SJCRH30 (cell line): ENCODE measurements at regions not wholly inside any gene's neighbourhood (a gene's known extent, or its start where the extent isn't known, plus 50 kb on each side); places are given as distances from the start of the nearest gene placed in this dataset.
A peak's percentile ranks its signal among the peaks of the same experiment; 100 is the strongest.

Experiments used
- DNase-seq, 2 experiments: peaks; one replicate each; pipeline ENCODE4 v3.0.0-alpha.2; 2015 to 2020
- H3K27ac ChIP-seq: fragments of 250-450 bp; sonication (Bioruptor Pico); 2 replicates; pipeline ENCODE4 v1.5.1; 2020; ENCODE audit warnings: mild to moderate bottlenecking, moderate library complexity
- H3K27me3 ChIP-seq: fragments of 250-450 bp; sonication (Bioruptor Pico); 2 replicates; pipeline ENCODE4 v1.5.1; 2020; ENCODE audit warnings: mild to moderate bottlenecking, moderate library complexity
- H3K36me3 ChIP-seq: fragments of 250-450 bp; sonication (Bioruptor Pico); 2 replicates; pipeline ENCODE4 v1.5.1; 2020; ENCODE audit warnings: mild to moderate bottlenecking, moderate library complexity
- H3K4me1 ChIP-seq: fragments of 250-450 bp; sonication (Bioruptor Pico); 2 replicates; pipeline ENCODE4 v1.5.1; 2020; ENCODE audit warnings: mild to moderate bottlenecking, moderate library complexity
- H3K4me3 ChIP-seq: fragments of 250-450 bp; sonication (Bioruptor Pico); 2 replicates; pipeline ENCODE4 v1.5.1; 2020; ENCODE audit warnings: mild to moderate bottlenecking, moderate library complexity
- H3K9me3 ChIP-seq: fragments of 250-450 bp; sonication (Bioruptor Pico); replicated peaks from 2 replicates; pipeline ENCODE4 v1.5.1; 2020; ENCODE audit warnings: mild to moderate bottlenecking, moderate library complexity

DNA sequence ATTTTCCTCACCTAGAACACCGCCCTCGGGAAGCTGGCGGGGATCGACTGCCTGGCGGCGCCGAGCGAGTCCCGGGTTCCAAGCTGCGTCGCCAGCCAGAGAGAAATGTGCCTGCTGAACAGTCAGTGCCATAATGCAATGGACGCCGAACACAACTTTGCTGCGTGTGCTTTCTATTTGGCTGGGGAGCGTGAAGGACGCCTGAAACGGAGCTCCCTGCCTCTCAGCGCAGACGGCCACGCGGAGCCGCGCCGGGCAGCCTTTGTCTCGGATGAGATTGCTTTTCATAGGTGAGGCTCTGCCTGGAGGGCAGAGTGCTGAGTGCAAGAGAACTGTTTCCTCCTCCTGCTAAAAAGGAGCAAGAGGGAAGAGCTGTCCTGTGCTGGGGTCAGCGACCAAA, 107.7 kb upstream of the BCOR start:
- Histone ChIP-seq H3K4me3 (no peak overlapping the region), H3K9me3 (no peaks in the 10 kb centered on the region), H3K27ac (no peak overlapping the region), H3K27me3 (no peaks in the 10 kb centered on the region), H3K36me3 (no peaks in the 10 kb centered on the region), H3K4me1 (no peaks in the 10 kb centered on the region)
- no peak for DNase-seq

DNA sequence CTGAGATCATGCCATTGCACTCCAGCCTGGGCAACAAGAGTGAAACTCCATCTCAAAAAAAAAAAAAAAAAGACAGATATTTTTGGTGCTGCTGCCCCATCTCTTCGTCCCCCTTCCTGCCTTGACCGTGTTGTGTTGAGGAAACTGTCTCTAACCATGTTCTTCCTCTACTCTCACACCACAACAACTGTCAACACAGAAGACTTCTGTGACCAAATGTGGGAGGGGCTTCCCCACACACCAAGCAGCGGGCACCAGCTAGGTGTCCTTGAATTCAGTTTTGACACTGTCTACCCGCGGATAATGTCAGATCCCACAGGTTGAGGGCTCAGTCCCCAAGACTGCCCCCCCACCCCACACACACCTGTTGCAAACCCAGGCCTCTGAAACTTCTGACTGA, 104.7 kb upstream of the BCOR start:
- no peaks in the 10 kb centered on the region for H3K27me3 ChIP-seq
- no peak overlapping the region for H3K4me3 ChIP-seq
- no peak overlapping the region for H3K27ac ChIP-seq
- no peaks in the 10 kb centered on the region for H3K36me3 ChIP-seq
- H3K4me1 ChIP-seq: no peaks in the 10 kb centered on the region; the same call in 1 of the 2 replicates
- no peak for DNase-seq
- H3K9me3 ChIP-seq: no peaks in the 10 kb centered on the region

DNA sequence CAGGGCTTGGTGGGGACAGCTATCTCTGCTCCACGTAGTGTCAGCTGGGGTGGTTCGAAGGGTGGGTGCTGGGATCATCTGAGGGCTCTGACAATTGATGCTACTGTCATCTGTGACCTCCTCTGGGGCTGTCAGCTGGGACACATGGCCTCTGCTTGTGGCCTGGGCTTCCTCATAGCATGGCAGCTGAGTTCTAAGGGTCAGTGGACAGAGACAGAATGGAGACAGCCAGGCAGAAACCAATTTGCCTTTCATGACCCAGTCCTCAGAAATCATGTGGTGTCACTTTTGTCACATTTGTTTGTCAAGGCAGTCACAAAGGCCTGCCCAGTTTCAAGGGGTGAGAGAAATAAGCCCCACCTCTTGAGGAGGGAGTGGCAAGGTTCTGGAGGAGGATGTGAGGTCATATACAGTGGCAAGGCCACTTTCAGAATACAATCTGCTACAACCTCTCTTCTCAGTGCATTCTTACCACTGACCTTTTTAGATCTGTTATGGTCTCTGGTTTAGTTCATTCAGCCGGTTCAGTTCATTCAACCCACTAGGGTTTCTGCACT, 103.6 kb upstream of the BCOR start:
- no peaks in the 10 kb centered on the region; the same call in 1 of the 2 replicates for H3K4me1 ChIP-seq
- no peaks in the 10 kb centered on the region for H3K36me3 ChIP-seq
- H3K27me3 ChIP-seq: no peaks in the 10 kb centered on the region
- H3K27ac ChIP-seq: no peak overlapping the region
- no peaks in the 10 kb centered on the region for H3K9me3 ChIP-seq
- DNase-seq: no peak
- no peak overlapping the region for H3K4me3 ChIP-seq

DNA sequence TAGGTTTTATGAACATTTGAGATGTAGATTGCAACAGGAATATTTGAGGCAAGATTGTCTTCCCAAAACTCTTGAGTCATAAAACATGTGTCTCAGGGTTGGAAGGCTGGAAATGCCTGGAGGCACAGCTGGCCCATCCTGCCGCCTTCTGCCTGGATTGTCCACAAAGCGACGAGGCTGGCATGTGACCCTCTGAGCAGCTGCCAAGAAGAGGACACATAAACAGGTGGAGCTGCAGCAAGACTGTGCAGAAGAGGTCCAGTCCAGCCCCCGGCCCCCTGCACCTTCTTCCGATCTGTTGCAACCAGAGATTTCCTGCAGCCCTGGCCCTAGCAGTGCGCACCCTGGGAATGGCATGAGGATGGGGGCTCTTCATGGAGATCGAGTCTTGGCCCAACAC, 101.9 kb upstream of the BCOR start:
- no peak overlapping the region for H3K4me3 ChIP-seq

DNA sequence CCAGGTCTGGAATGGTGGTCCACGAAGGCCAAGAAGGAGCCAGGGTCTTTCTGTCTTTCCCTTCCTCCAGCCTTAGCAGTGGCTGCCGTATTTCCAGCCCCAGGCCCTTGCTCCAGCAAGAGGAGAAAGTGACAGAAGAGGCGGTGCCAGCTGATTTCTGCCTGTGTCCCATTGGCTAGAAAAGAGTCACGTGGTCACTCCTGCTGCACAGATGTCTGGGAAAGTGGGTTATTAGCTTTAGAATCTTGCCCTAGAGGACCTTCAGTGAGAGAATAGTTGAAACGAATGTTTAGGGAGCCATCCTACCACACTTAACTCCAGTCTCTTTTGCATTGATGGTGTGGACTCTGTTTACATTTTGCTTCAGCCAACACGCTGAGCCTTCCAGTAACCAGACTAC, 99.3 kb upstream of the BCOR start:
- Histone ChIP-seq H3K27ac (no peak overlapping the region), H3K36me3 (no peaks in the 10 kb centered on the region), H3K4me1 (no peaks in the 10 kb centered on the region; the same call in 1 of the 2 replicates), H3K27me3 (no peaks in the 10 kb centered on the region), H3K9me3 (no peaks in the 10 kb centered on the region), H3K4me3 (no peak overlapping the region)
- DNase-seq: peak; percentile 11 to 25

More for the DNA sequence above, 101.9 kb upstream of the BCOR start:
- no peak overlapping the region for H3K27ac ChIP-seq
- peak; percentile 43 to 53 for DNase-seq
- H3K36me3 ChIP-seq: no peaks in the 10 kb centered on the region
- H3K9me3 ChIP-seq: no peaks in the 10 kb centered on the region
- no peaks in the 10 kb centered on the region for H3K27me3 ChIP-seq
- H3K4me1 ChIP-seq: no peaks in the 10 kb centered on the region; the same call in 1 of the 2 replicates

DNA sequence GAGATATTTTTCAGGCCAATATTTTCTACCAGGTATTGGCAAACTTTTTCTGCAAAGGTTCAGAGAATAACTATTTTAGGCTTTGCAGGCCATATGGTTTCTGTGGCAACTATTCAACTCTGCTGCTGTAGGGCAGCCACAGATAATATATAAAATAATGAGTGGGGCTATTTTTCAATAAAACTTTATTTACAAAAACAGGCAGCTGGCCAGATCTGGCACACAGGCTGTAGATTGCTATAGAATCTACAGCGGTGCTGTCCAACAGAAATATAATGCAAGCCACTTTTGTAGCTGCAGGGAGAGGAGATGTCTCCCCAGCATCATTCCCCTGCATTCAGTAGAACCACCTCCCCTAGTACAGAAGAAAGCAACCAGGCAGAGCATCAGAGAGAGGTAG, 97.6 kb upstream of the BCOR start:
- H3K27ac ChIP-seq: no peak overlapping the region
- H3K27me3 ChIP-seq: no peaks in the 10 kb centered on the region
- H3K4me3 ChIP-seq: no peak overlapping the region
- H3K36me3 ChIP-seq: no peaks in the 10 kb centered on the region
- no peaks in the 10 kb centered on the region for H3K9me3 ChIP-seq
- DNase-seq: no peak
- H3K4me1 ChIP-seq: no peaks in the 10 kb centered on the region; the same call in 1 of the 2 replicates

DNA sequence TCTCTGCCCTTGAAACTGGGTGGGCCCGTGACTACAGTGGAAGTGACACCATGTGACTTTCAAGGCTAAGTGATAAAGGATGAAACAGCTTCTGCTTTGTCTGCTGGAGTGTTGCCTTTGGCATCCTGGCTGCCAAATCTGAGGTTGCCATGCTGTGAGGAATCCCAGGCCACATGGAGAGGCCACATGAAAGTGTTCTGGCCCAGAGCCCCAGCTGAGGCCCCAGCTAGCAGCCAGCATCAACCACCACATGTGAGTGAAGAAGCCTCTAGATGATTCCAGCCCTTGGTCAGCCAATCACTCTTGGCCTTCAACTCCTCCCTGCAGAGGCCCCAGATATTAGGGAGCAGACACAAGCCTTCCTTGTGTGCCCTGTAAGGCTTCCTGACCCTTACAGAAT, 94.4 kb upstream of the BCOR start:
- Histone ChIP-seq H3K27ac (no peak overlapping the region), H3K27me3 (no peaks in the 10 kb centered on the region), H3K4me3 (no peak overlapping the region), H3K9me3 (no peaks in the 10 kb centered on the region), H3K4me1 (no peaks in the 10 kb centered on the region), H3K36me3 (no peaks in the 10 kb centered on the region)
- no peak for DNase-seq

DNA sequence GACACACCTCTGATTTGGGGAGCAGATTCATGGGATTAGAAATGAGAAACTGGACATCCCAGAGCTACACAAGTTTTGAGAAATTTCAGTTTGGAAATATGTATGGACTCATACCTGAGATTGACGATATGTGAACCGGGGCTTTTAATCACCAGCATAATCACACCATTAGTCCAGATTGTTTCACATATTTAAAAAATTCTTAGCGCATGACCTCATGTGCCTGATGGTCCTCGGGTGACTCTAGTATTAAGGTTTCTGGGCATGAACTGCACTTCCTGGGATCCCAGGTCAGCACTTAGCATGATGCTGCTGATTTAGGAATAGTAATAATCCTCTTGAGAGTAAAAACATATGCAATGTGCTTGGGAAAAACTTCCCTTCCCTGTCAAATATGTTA, 91.9 kb upstream of the BCOR start:
- DNase-seq: no peak
- Histone ChIP-seq H3K27ac (no peak overlapping the region), H3K27me3 (no peaks in the 10 kb centered on the region), H3K36me3 (no peaks in the 10 kb centered on the region), H3K4me3 (no peak overlapping the region), H3K9me3 (no peaks in the 10 kb centered on the region), H3K4me1 (no peaks in the 10 kb centered on the region)

DNA sequence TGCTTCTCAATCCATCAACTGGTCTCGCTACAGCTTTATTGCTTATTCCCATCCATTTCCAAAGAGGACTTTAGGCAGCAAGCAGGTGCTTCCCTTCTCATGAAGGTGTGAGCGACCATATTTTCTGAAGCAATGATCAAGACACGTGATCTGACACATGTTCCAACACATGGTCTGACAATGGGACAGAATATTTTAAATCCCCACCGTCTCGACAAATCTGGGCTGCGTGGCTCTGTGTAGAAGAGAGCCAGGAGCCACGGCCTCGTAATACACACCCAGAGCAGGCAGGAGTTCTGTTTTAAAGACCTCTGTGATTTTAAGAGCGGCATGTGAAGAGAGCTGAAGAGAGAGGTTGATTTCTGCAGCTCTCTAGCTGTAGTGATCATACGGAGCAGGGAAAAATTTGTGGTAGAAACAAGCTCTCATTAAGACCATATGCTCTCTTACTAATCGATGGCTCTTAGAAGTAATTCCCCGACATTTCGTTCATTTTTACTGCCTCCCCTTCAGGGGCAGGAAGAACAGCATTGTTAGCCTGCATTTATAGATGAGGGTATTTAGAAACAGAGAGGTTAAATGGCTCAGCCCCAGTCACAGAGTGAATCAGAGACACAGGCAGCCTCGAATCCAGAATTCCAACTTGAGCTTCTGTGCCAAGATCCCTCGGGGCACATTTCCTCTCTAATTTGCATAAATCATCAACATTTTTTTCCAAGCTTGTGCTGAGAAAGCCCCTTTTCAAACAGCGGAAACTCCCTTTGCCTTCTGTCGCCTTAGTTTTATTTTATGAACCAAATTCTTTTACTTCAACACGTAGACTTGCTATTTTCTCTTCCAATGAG, 91.0 kb upstream of the BCOR start:
- H3K27me3 ChIP-seq: no peaks in the 10 kb centered on the region
- DNase-seq: no peak

DNA sequence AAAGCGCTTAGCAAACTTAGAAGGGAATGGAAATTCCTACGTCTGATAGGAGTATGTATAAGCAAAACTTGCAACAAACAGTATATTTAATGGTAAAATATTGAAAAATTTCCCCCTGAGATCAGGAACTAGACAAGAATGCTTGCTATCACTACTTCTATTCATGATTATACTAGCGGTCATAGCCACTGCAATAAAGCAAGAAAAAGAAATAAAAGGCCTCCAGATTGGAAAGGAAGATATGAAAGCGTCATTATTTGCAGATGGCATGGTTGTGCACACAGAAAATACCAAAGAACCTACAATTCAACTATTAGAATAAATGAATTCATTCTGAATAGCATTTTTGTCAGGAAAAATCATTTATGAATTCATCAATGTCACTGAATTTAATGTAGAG, 87.2 kb upstream of the BCOR start:
- H3K27ac ChIP-seq: no peak overlapping the region
- H3K4me1 ChIP-seq: no peaks in the 10 kb centered on the region
- no peaks in the 10 kb centered on the region for H3K9me3 ChIP-seq
- H3K27me3 ChIP-seq: no peaks in the 10 kb centered on the region
- no peak for DNase-seq
- H3K4me3 ChIP-seq: no peak overlapping the region
- no peaks in the 10 kb centered on the region for H3K36me3 ChIP-seq

More for the DNA sequence above, 91.0 kb upstream of the BCOR start:
- no peaks in the 10 kb centered on the region for H3K36me3 ChIP-seq
- H3K27ac ChIP-seq: no peak overlapping the region
- no peaks in the 10 kb centered on the region for H3K4me1 ChIP-seq
- no peaks in the 10 kb centered on the region for H3K9me3 ChIP-seq
- no peak overlapping the region for H3K4me3 ChIP-seq

DNA sequence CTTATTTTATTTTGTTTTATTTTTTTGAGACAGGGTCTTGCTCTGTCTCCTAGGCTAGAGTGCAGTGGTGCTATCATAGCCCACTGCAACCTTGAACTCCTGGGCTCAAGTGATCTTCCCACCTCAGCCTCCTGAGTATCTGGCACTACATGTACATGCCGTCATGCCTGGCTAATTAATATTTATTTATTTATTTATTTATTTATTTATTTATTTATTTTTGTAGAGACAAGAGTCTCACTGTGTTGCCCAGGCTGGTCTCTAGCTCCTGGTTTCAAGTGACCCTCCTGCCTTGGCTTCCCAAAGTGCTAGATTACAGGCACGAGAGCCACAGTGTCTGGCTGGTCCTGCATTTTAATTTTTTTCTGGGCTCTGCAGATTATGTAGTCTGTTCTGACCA, 84.9 kb upstream of the BCOR start:
- no peaks in the 10 kb centered on the region for H3K36me3 ChIP-seq
- H3K27me3 ChIP-seq: no peaks in the 10 kb centered on the region
- no peaks in the 10 kb centered on the region for H3K9me3 ChIP-seq
- DNase-seq: no peak
- H3K4me3 ChIP-seq: no peak overlapping the region
- no peaks in the 10 kb centered on the region for H3K4me1 ChIP-seq
- no peak overlapping the region for H3K27ac ChIP-seq

DNA sequence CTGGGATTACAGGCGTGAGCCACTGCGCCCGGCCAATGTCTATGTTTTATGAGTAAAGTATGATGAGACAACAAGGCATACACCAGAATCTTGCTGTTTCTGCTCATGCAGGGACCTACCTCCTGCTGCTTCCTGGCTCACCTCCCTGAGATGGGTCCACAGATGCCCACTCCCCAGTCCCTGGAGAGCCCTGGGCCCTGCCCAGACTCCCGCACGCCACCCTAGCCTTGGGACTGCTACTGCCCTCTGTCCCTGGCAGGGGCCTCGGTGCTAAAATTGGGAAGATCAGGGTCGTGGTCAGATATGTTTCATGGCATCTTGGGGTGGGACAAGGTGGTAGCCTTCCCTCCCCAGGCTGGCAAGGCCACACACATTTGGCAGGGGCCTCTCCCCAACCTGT, 84.3 kb upstream of the BCOR start:
- Histone ChIP-seq H3K27me3 (no peaks in the 10 kb centered on the region), H3K9me3 (no peaks in the 10 kb centered on the region), H3K4me1 (0 out of 2 replicates have a peak, but pooled peaks cover 3% of the 10 kb centered on the region), H3K27ac (no peak overlapping the region), H3K36me3 (no peaks in the 10 kb centered on the region), H3K4me3 (no peak overlapping the region)
- no peak for DNase-seq

DNA sequence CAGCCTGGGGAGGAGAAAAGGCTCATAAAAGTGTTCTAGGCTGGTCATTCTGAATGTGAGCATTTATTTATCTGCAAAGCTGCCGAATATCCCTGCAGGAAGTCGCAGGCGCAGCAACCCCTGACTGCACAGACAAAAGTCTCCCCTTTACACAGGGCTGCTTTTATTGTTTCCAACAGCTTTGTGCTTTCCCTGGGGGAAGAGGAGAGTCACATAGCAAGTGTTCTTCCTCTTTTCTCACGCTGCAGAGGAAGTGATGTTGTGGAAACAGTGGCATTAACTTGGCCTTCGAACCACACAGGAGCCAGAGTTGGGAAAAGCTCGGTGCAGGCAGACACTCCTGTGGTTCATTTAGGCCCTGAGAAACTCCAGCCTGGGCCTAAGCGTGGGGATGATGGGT, 81.5 kb upstream of the BCOR start:
- H3K27me3 ChIP-seq: no peaks in the 10 kb centered on the region
- H3K9me3 ChIP-seq: no peaks in the 10 kb centered on the region
- DNase-seq: no peak
- no peak overlapping the region for H3K27ac ChIP-seq
- H3K36me3 ChIP-seq: no peaks in the 10 kb centered on the region
- H3K4me1 ChIP-seq: 0 out of 2 replicates have a peak, but pooled peaks cover 3% of the 10 kb centered on the region
- H3K4me3 ChIP-seq: no peak overlapping the region

DNA sequence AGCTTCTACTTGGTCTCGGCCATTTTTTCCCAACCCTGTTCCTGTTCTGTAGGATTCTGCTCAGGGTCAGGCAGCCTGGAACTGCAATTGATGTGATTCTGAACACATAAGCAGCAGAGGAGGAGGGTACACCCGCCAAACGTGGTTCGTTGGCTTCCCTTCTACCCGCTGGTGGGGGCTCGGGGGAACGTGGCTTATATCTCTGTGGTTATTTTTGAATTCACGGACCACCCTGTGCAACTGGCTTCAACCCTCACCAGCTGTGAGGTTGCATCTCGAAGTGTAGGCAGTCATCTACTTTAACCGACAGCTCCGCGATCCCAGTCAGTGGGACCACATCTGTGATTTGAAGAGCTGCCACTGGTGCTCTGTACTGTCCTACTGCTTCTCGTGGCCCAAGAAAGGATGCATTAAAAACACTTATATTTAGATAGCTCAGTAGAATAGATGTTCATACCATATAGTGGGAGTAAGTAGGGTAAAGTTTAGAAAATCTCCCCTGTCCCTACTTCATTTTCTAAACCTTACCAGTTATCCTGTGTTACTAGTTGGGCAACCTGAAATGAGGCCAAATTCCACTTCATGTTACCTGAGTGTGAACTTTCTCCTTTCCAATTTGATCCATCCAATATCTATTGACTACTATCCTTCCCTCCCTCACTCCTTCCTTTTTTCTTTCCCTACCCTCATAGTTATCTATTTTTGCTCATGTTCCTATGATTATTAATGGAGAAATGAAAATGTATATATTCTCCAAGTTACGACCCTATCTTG, 80.4 kb upstream of the BCOR start:
- H3K4me1 ChIP-seq: 0 out of 2 replicates have a peak, but pooled peaks cover 6% of the 10 kb centered on the region
- no peaks in the 10 kb centered on the region for H3K36me3 ChIP-seq
- DNase-seq: peak in 1 of 2 experiments; percentile 41
- H3K9me3 ChIP-seq: no peaks in the 10 kb centered on the region
- H3K27ac ChIP-seq: no peak overlapping the region
- H3K4me3 ChIP-seq: no peak overlapping the region
- H3K27me3 ChIP-seq: no peaks in the 10 kb centered on the region

DNA sequence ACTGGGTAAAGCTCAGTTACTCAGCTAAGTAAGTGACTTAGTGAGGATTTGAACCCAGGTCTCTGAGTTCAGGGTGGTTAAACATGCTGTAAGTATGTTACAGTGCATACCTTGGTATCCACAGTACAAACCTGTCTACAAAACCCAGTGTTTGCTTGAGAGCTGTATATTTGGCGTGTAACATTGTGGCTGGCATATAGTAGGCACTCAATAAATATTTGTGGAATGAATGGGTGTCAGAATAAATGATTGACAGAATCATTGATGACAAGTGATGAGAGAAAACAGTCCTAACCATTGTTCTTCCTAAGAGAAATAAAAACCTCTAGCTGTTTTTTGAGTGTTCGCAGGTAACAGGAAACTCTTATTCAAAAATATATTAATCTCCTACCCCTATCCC, 79.7 kb upstream of the BCOR start:
- Histone ChIP-seq H3K9me3 (no peaks in the 10 kb centered on the region), H3K27ac (peak overlapping the region; percentile 99), H3K36me3 (no peaks in the 10 kb centered on the region), H3K4me3 (peak overlapping the region; percentile 85), H3K27me3 (no peaks in the 10 kb centered on the region), H3K4me1 (0 out of 2 replicates have a peak, but pooled peaks cover 6% of the 10 kb centered on the region)
- DNase-seq: no peak
